ENCODE measurements at regions not wholly inside any gene's neighbourhood (a gene's known extent, or its start where the extent isn't known, plus 50 kb on each side); places are given as distances from the start of the nearest gene placed in this dataset.
A peak's percentile ranks its signal among the peaks of the same experiment; 100 is the strongest.

GRCh38 chr20:51206032-51206662 lies 183.2 kb upstream of the KCNG1 start (continued):
- TF ChIP-seq RBM25 (IDR thresholded peaks at IDR 0.05; ENCODE audit: low read depth, low read length, severe bottlenecking) (peak; percentile 47), MNT (conservative IDR thresholded peaks at IDR 0.05) (no peak), NFYB (IDR thresholded peaks at IDR 0.05; ENCODE audit: extremely low read depth, insufficient read length) (peak; percentile 42), ZBTB7A (IDR thresholded peaks at IDR 0.05; ENCODE audit: borderline replicate concordance, control insufficient read depth, low read depth, low read length) (no peak), ZNF668 (CRISPR knock-in tag; IDR thresholded peaks at IDR 0.05) (no peak), BRD9 (IDR thresholded peaks at IDR 0.05; ENCODE audit: low read depth, partially characterized antibody) (peak; percentile 99), ZNF134 (CRISPR knock-in tag; conservative IDR thresholded peaks at IDR 0.05) (no peak), TGIF2 (CRISPR knock-in tag; IDR thresholded peaks at IDR 0.05) (no peak), ZSCAN32 (CRISPR knock-in tag; IDR thresholded peaks at IDR 0.05) (no peak), SMARCC2 (IDR thresholded peaks at IDR 0.05; ENCODE audit: low read depth) (no peak), L3MBTL2 (IDR thresholded peaks at IDR 0.05) (peak; percentile 57), ATF3 (IDR thresholded peaks at IDR 0.05) (no peak), ATF3 (CRISPR knock-in tag; conservative IDR thresholded peaks at IDR 0.05) (no peak)
- TF ChIP-seq, protein P1, sequence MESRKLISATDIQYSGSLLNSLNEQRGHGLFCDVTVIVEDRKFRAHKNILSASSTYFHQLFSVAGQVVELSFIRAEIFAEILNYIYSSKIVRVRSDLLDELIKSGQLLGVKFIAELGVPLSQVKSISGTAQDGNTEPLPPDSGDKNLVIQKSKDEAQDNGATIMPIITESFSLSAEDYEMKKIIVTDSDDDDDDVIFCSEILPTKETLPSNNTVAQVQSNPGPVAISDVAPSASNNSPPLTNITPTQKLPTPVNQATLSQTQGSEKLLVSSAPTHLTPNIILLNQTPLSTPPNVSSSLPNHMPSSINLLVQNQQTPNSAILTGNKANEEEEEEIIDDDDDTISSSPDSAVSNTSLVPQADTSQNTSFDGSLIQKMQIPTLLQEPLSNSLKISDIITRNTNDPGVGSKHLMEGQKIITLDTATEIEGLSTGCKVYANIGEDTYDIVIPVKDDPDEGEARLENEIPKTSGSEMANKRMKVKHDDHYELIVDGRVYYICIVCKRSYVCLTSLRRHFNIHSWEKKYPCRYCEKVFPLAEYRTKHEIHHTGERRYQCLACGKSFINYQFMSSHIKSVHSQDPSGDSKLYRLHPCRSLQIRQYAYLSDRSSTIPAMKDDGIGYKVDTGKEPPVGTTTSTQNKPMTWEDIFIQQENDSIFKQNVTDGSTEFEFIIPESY (CRISPR knock-in tag; IDR thresholded peaks at IDR 0.05), result no peak
- TF ChIP-seq, protein P2, sequence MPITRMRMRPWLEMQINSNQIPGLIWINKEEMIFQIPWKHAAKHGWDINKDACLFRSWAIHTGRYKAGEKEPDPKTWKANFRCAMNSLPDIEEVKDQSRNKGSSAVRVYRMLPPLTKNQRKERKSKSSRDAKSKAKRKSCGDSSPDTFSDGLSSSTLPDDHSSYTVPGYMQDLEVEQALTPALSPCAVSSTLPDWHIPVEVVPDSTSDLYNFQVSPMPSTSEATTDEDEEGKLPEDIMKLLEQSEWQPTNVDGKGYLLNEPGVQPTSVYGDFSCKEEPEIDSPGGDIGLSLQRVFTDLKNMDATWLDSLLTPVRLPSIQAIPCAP (CRISPR knock-in tag; IDR thresholded peaks at IDR 0.05; ENCODE audit: borderline replicate concordance), result no peak
- TF ChIP-seq, protein P3, sequence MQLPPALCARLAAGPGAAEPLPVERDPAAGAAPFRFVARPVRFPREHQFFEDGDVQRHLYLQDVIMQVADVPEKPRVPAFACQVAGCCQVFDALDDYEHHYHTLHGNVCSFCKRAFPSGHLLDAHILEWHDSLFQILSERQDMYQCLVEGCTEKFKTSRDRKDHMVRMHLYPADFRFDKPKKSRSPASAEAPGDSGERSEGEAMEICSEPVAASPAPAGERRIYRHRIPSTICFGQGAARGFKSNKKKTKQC (CRISPR knock-in tag; IDR thresholded peaks at IDR 0.05), result no peak
- TF ChIP-seq, protein P4, sequence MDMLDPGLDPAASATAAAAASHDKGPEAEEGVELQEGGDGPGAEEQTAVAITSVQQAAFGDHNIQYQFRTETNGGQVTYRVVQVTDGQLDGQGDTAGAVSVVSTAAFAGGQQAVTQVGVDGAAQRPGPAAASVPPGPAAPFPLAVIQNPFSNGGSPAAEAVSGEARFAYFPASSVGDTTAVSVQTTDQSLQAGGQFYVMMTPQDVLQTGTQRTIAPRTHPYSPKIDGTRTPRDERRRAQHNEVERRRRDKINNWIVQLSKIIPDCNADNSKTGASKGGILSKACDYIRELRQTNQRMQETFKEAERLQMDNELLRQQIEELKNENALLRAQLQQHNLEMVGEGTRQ (CRISPR knock-in tag; IDR thresholded peaks at IDR 0.05), result peak; percentile 94
- TF ChIP-seq, protein P5, sequence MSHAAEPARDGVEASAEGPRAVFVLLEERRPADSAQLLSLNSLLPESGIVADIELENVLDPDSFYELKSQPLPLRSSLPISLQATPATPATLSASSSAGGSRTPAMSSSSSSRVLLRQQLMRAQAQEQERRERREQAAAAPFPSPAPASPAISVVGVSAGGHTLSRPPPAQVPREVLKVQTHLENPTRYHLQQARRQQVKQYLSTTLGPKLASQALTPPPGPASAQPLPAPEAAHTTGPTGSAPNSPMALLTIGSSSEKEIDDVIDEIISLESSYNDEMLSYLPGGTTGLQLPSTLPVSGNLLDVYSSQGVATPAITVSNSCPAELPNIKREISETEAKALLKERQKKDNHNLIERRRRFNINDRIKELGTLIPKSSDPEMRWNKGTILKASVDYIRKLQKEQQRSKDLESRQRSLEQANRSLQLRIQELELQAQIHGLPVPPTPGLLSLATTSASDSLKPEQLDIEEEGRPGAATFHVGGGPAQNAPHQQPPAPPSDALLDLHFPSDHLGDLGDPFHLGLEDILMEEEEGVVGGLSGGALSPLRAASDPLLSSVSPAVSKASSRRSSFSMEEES (CRISPR knock-in tag; IDR thresholded peaks at IDR 0.05), result peak; percentile 98

All from K562 (cell line).